Thymus (tissue), 11 donors: ENCODE measurements at regions not wholly inside any gene's neighbourhood (a gene's known extent, or its start where the extent isn't known, plus 50 kb on each side); places are given as distances from the start of the nearest gene placed in this dataset.

Experiments used
- DNase-seq, 9 donors: peaks; one replicate each; pipeline ENCODE4 v3.0.0-alpha.2; 2013; ENCODE audit warnings: low spot score in 9 of 9, low read depth in 6 of 9, missing footprints in 1 of 9
- H3K27ac ChIP-seq, 2 donors: one replicate each; pipeline ENCODE4 v1.5.1; 2013; ENCODE audit warnings: control low read depth in 1 of 2, low read depth in 1 of 2, low read length in 1 of 2, mild to moderate bottlenecking in 1 of 2, moderate library complexity in 1 of 2
- H3K27me3 ChIP-seq, 2 donors: one replicate each; pipeline ENCODE4 v1.5.1; 2013; ENCODE audit warnings: low read length in 1 of 2; ENCODE audit not compliant: control insufficient read depth in 2 of 2, insufficient read depth in 1 of 2
- H3K36me3 ChIP-seq, 2 donors: one replicate each; pipeline ENCODE4 v1.5.1; 2013; ENCODE audit warnings: low read length in 1 of 2, mild to moderate bottlenecking in 1 of 2, moderate library complexity in 1 of 2; ENCODE audit not compliant: control insufficient read depth in 2 of 2, insufficient read depth in 2 of 2
- H3K4me1 ChIP-seq, 2 donors: one replicate each; pipeline ENCODE4 v1.5.1; 2013; ENCODE audit warnings: low read length in 2 of 2; ENCODE audit not compliant: control insufficient read depth in 2 of 2, insufficient read depth in 2 of 2
- H3K4me3 ChIP-seq, 2 donors: one replicate each; pipeline ENCODE4 v1.5.1; 2013; ENCODE audit warnings: low read length in 2 of 2, control low read depth in 1 of 2, mild to moderate bottlenecking in 1 of 2
- H3K9me3 ChIP-seq, 2 donors: one replicate each; pipeline ENCODE4 v1.5.1; 2013; ENCODE audit warnings: low read length in 1 of 2, mild to moderate bottlenecking in 1 of 2; ENCODE audit not compliant: control insufficient read depth in 2 of 2, insufficient read depth in 1 of 2
- WGBS: extraction: QIAGEN DNeasy Blood & Tissue Kit; methylation state at CpG from one replicate; pipeline ENCODE4 v1.1.7; 2013; 5-methylcytosine and 5-hydroxymethylcytosine counted together
- donor health status: healthy.

GRCh38 chr10:120691625-120692024 lies 159.5 kb upstream of the WDR11 start:
- Histone ChIP-seq H3K9me3 (no peaks in the 10 kb centered on the region), H3K27ac (no peak overlapping the region), H3K36me3 (no peaks in the 10 kb centered on the region), H3K27me3 (no peaks in the 10 kb centered on the region), H3K4me3 (no peak overlapping the region), H3K4me1 (no peaks in the 10 kb centered on the region)
- 62% methylated on average over 3 of the region's 3 CpGs for WGBS
- DNase-seq, result no peak

DNA sequence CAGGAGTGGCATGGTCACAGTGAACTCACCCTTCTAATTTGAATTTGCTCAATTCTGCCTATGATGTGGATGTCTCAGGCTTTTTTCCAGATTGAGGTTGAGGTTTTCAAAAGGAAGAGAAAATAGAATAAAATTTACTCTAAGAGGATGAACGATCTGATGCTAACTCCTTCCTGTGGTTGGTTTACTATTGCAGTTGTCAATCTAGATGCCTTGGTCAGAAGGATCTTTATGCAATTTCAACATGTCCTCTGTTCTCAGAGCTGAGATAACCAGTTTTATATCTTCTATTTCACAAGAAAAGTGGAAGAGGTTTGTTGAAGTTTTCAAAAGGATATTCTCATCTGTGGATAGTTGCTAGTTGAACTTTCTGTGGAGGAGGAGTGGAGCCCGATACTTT lies 150.7 kb upstream of the WDR11 start:
- Histone ChIP-seq H3K4me3 (no peak overlapping the region), H3K27me3 (no peaks in the 10 kb centered on the region), H3K9me3 (peaks cover 0 to 3% of the 10 kb centered on the region in 2 donors), H3K27ac (no peak overlapping the region), H3K36me3 (no peaks in the 10 kb centered on the region), H3K4me1 (no peaks in the 10 kb centered on the region)
- no peak for DNase-seq
- 50% methylated on average over 2 of the region's 2 CpGs for WGBS

GRCh38 chr10:120701381-120701780 lies 149.8 kb upstream of the WDR11 start:
- Histone ChIP-seq H3K27me3 (no peaks in the 10 kb centered on the region), H3K9me3 (peaks cover 0 to 3% of the 10 kb centered on the region in 2 donors), H3K4me1 (no peaks in the 10 kb centered on the region), H3K36me3 (no peaks in the 10 kb centered on the region), H3K4me3 (no peak overlapping the region), H3K27ac (no peak overlapping the region)
- WGBS, result 61% methylated on average over 2 of the region's 2 CpGs
- no peak for DNase-seq

DNA sequence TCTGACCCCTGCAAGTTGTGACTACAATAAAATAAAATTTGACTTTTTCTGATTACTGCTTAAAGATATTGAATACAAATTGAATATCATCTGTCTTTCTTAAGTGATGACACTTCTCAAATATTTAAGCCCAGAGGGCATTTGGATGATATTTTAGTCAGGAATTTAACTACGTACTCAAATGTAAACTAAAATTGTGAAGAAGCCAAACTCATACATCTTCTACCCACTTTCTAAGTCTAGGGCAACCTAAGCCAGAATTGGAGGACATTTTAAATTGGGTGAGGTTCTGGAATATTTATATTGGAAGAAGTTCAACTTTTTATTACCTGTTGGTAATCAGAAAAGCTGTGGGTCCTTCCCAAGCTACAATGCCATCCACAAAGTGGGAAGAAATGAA lies 149.1 kb upstream of the WDR11 start:
- H3K27me3 ChIP-seq, result no peaks in the 10 kb centered on the region
- H3K36me3 ChIP-seq, result no peaks in the 10 kb centered on the region
- no peak overlapping the region for H3K4me3 ChIP-seq
- H3K9me3 ChIP-seq, result peaks cover 0 to 3% of the 10 kb centered on the region in 2 donors
- no peak overlapping the region for H3K27ac ChIP-seq
- H3K4me1 ChIP-seq, result no peaks in the 10 kb centered on the region
- 98% methylated on average over 1 of the region's 1 CpG for WGBS
- no peak for DNase-seq

DNA sequence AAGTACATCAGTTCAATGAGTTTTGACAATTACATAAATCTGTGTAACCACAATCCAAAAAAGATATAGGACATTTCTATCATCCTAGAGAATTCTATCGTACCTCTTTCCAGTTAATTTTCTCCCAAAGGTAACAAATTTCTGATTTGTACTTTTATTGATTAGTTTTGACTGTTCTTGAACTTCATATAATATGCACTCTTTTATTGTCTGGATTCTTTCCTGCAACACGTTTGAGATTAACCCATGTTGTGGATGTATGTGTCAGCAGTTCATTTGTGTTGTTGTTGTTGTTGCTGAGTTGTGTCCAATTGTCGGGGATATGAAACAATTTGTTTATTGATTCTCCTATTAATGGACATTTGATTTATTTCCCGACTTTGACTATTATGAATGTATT lies 145.9 kb upstream of the WDR11 start:
- H3K4me1 ChIP-seq, result no peaks in the 10 kb centered on the region
- DNase-seq, result no peak
- no peaks in the 10 kb centered on the region for H3K9me3 ChIP-seq
- 93% methylated on average over 4 of the region's 4 CpGs for WGBS
- no peaks in the 10 kb centered on the region for H3K27me3 ChIP-seq
- no peaks in the 10 kb centered on the region for H3K36me3 ChIP-seq
- H3K27ac ChIP-seq, result no peak overlapping the region
- H3K4me3 ChIP-seq, result no peak overlapping the region

DNA sequence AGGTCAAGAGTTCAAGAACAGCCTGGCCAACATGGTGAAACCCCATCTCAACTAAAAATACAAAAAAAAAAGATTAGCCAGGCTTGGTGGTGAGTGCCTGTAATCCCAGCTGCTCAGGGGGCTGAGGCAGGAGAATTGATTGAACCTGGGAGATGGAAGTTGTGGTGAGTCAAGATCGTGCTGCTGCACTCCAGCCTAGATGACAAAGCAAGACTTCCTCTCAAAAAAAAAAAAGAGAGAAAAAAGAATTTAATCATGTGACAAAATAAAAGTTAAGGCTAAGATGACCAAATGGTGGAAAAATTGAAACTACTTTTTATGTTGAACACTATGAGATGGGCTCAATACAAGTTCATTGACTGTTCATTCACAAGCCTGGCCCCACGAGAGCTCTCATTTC lies 141.1 kb upstream of the WDR11 start:
- DNase-seq, result no peak
- WGBS, result 53% methylated on average over 2 of the region's 2 CpGs
- Histone ChIP-seq H3K27me3 (no peaks in the 10 kb centered on the region), H3K4me1 (no peaks in the 10 kb centered on the region), H3K36me3 (no peaks in the 10 kb centered on the region), H3K9me3 (no peaks in the 10 kb centered on the region), H3K27ac (no peak overlapping the region), H3K4me3 (no peak overlapping the region)

DNA sequence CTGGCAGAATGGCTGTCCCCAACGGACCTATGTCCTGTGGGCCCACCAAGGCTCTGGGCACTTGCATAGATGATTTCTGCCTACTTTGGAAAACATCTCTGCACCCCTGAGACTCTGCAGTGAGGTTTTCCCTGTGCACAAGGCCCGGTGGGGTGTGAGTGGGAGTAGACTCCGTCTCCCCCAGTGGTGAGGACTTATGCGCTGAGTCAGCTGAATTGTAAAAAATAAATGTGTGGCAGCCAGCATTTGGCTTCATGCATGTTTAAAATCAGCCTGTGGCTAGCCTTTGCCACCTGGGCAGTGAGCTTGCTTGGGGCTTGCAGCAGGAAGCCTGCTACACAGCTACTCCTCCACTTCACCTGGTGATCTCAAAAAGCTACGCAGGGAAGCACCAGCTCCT lies 139.3 kb upstream of the WDR11 start:
- no peak overlapping the region for H3K4me3 ChIP-seq
- no peaks in the 10 kb centered on the region for H3K9me3 ChIP-seq
- no peaks in the 10 kb centered on the region for H3K4me1 ChIP-seq
- 76% methylated on average over 5 of the region's 5 CpGs for WGBS
- no peaks in the 10 kb centered on the region for H3K36me3 ChIP-seq
- no peaks in the 10 kb centered on the region for H3K27me3 ChIP-seq
- no peak overlapping the region for H3K27ac ChIP-seq
- DNase-seq, result no peak

- DNase-seq, result no peak
- Histone ChIP-seq H3K4me3 (no peak overlapping the region), H3K27ac (no peak overlapping the region), H3K4me1 (no peaks in the 10 kb centered on the region), H3K36me3 (no peaks in the 10 kb centered on the region), H3K27me3 (no peaks in the 10 kb centered on the region), H3K9me3 (no peaks in the 10 kb centered on the region)
- WGBS, result 48% methylated on average over 2 of the region's 2 CpGs
Observed at GRCh38 chr10:120713573-120714205, 137.5 kb upstream of the WDR11 start.

DNA sequence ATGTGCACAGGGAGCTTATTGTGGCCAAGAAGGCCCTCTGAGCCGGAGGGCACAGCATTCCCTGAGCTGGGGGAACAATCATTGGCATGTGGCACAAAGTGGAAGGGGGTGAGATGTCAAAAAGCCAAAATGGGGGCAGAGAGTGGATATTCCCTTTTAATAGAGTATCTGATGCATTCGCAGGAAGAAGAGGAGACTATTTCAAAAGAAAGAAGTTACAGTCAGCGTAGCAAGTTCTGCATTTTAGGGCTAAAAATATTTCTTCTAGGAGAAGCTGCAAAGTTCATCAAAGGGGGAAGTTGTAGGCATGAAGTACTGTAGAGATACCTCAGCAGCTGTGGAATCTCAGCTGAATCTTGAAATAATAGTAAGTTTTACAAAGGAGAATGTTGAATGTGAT lies 136.0 kb upstream of the WDR11 start:
- H3K9me3 ChIP-seq, result no peaks in the 10 kb centered on the region
- no peak overlapping the region for H3K4me3 ChIP-seq
- no peaks in the 10 kb centered on the region for H3K27me3 ChIP-seq
- H3K27ac ChIP-seq, result no peak overlapping the region
- H3K4me1 ChIP-seq, result no peaks in the 10 kb centered on the region
- no peak for DNase-seq
- no peaks in the 10 kb centered on the region for H3K36me3 ChIP-seq
- WGBS, result 29% methylated on average over 3 of the region's 3 CpGs

DNA sequence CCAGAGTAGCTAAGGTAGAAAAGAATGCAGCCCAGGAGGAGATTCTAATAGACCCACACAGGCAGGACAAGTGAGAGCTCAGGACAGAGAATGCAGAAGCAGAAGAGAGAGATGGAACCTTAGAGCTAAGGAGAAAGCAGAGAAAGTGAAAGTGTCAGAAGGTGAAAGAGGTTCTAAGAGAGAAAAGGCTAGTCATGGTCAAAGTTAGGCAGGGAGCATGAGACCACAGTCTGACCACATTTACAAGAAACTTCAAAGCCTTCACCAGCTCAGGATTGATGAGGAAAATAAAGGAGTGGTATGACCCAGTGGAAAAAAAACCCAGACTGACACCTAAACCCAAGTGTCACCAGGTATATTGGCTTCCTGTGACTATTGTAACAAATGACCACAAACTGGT lies 131.8 kb upstream of the WDR11 start:
- no peak for DNase-seq
- Histone ChIP-seq H3K27me3 (no peaks in the 10 kb centered on the region), H3K27ac (no peak overlapping the region), H3K36me3 (no peaks in the 10 kb centered on the region), H3K4me1 (no peaks in the 10 kb centered on the region), H3K9me3 (no peaks in the 10 kb centered on the region), H3K4me3 (no peak overlapping the region)
